HFF-Myc (cell line): ENCODE measurements at regions not wholly inside any gene's neighbourhood (a gene's known extent, or its start where the extent isn't known, plus 50 kb on each side); places are given as distances from the start of the nearest gene placed in this dataset.

Source experiments
- DNase-seq: peaks from one replicate; pipeline ENCODE4 v3.0.0-alpha.2; 2011; ENCODE audit warnings: low read depth; ENCODE audit errors: extremely low read depth
- H3K4me3 ChIP-seq: replicated peaks from 2 replicates; pipeline ENCODE4 v1.5.1; 2011; ENCODE audit warnings: low read depth, mild to moderate bottlenecking, control low read depth, low read length
- CTCF ChIP-seq: IDR thresholded peaks from 2 replicates; pipeline ENCODE4 v1.5.1; 2012; ENCODE audit warnings: mild to moderate bottlenecking, low read depth, low read length, control low read depth; ENCODE audit errors: missing control alignments

GRCh38 chrX:33385546-33385945 is 174.2 kb upstream of the DMD start:
- TF ChIP-seq CTCF = no peak
- DNase-seq = no peak
- H3K4me3 ChIP-seq = no peak overlapping the region

GRCh38 chrX:33379839-33380238 is 168.5 kb upstream of the DMD start:
- no peak overlapping the region for H3K4me3 ChIP-seq
- no peak for DNase-seq
- no peak for TF ChIP-seq CTCF

GRCh38 chrX:33357606-33358005 is 146.3 kb upstream of the DMD start:
- DNase-seq = no peak
- no peak for TF ChIP-seq CTCF
- H3K4me3 ChIP-seq = no peak overlapping the region

GRCh38 chrX:33339219-33339618 is 127.9 kb upstream of the DMD start:
- TF ChIP-seq CTCF = no peak
- no peak for DNase-seq
- H3K4me3 ChIP-seq = no peak overlapping the region

- no peak for DNase-seq
Observed at GRCh38 chrX:33336783-33337182, 125.4 kb upstream of the DMD start.

GRCh38 chrX:33333271-33333670 is 121.9 kb upstream of the DMD start:
- no peak for DNase-seq
- H3K4me3 ChIP-seq = no peak overlapping the region
- TF ChIP-seq CTCF = no peak

More at GRCh38 chrX:33336783-33337182, 125.4 kb upstream of the DMD start:
- TF ChIP-seq CTCF = no peak
- H3K4me3 ChIP-seq = no peak overlapping the region

GRCh38 chrX:33330798-33331197 is 119.4 kb upstream of the DMD start:
- DNase-seq = no peak
- TF ChIP-seq CTCF = no peak
- H3K4me3 ChIP-seq = no peak overlapping the region
